OCI-LY3 (cell line): ENCODE measurements at regions not wholly inside any gene's neighbourhood (a gene's known extent, or its start where the extent isn't known, plus 50 kb on each side); places are given as distances from the start of the nearest gene placed in this dataset.

ENCODE experiments used
- CTCF ChIP-seq: fragments of 200-600, 300-600 bp; sonication (generic); IDR thresholded peaks from 2 replicates; pipeline ENCODE4 v1.5.1; 2014; ENCODE audit warnings: antibody characterized with exemption, low read length, low read depth
- EZH2phosphoT487 ChIP-seq: fragments of 200-600 bp; shearing (Covaris generic); IDR thresholded peaks from 2 replicates; pipeline ENCODE4 v1.6.1; 2018; ENCODE audit warnings: antibody characterized with exemption, mixed run types, low read depth

- TF ChIP-seq CTCF (no peak), EZH2phosphoT487 (no peak)
Measured at GRCh38 chr1:54475357-54475881, 69.2 kb upstream of the SSBP3 start.
